HG03060 (cell line): ENCODE measurements at regions not wholly inside any gene's neighbourhood (a gene's known extent, or its start where the extent isn't known, plus 50 kb on each side); places are given as distances from the start of the nearest gene placed in this dataset.
A peak's percentile ranks its signal among the peaks of the same experiment; 100 is the strongest.
"Not testable (repeated sequence)": the region's sequence is repeated elsewhere in the genome, so short reads cannot be mapped to it uniquely, and the experiment has no call there.

Source experiments
- ATAC-seq: cut with Tn5 transposase; IDR thresholded peaks from one replicate; pipeline ENCODE4 v1.9.1; 2021; ENCODE audit warnings: low read depth, moderate number of reproducible peaks; ENCODE audit not compliant: unreplicated experiment

GRCh38 chr4:12146339-12146738 is 717.6 kb upstream of the HS3ST1 start:
- ATAC-seq, result no peak

DNA sequence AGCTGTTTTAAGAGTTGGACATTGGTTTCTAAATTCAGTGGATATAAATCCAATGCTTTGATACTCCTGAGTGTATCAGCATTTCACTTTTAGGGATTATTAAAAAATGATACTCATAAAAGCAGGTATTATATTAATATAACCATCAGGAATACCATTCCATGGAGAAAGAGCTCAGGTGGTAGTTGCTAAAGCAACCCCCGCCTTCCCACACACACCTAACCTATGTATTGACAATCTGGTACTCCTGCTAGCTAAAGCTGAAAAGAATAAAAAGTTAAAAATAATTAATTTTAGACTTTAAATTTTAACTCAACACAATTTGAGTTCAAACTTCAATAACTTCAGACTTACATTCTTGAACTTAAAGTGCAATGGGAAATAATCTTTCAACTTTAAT is 717.1 kb upstream of the HS3ST1 start:
- no peak for ATAC-seq

DNA sequence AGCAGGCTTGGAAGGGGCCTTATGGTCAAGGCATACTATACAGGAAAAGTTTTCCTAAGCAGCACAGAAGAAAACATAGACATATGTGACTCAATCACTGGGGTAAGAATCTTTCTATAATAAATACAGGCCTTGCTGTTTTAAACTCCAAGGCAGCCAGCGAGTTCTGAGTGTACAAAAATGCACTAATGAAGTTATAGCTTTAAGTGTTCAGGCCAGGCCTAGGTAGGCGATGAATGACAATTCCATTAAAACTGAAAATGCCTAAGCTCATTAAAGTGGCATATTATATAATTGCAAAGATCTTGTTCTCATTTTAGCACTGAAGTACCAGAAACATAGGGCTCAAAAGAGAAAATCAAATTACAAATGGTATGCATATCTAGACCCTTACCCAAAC is 716.4 kb upstream of the HS3ST1 start:
- no peak for ATAC-seq

GRCh38 chr4:12144051-12144450 is 715.4 kb upstream of the HS3ST1 start:
- ATAC-seq, result no peak

- no peak for ATAC-seq
Measured at GRCh38 chr4:12140864-12141263, 712.2 kb upstream of the HS3ST1 start.

DNA sequence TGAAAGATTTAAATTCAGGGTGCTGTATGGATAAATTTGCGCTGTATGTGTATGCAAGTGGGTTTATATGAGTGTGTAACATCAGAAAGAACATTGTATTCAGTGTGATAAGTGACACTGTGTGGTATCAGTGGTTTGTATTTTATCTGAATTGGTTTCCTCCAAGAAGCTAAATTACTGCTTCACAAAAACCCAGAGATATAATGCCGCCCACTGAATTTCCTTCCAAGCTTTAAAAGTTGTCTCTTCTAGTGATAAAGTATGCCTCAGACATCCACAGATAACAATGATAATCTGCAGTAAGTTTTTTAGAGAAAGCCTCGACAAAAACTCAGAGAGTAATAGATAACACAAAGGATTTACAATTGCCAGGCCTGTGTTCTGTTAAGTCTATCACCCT is 710.6 kb upstream of the HS3ST1 start:
- ATAC-seq, result no peak

- ATAC-seq, result no peak
Measured at GRCh38 chr4:12138488-12138887, 709.8 kb upstream of the HS3ST1 start.

DNA sequence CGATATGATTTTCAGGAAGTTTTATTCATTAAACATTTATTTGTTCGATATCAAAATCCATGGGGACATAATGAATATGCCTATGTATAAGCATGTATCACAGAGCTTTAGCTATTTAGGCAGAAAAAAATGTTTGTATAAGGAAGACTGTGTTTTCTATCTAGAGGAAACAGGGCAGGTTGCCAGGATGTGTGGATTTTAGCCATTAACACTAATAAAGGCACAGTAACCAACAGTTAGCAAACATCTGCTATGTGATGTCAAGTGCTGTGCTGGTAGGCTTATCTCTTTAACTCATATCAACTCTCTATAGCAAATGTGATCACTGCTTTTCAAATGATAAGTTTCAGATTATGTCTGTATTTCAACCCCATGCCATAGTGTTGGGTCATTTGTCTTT is 708.9 kb upstream of the HS3ST1 start:
- ATAC-seq, result no peak

DNA sequence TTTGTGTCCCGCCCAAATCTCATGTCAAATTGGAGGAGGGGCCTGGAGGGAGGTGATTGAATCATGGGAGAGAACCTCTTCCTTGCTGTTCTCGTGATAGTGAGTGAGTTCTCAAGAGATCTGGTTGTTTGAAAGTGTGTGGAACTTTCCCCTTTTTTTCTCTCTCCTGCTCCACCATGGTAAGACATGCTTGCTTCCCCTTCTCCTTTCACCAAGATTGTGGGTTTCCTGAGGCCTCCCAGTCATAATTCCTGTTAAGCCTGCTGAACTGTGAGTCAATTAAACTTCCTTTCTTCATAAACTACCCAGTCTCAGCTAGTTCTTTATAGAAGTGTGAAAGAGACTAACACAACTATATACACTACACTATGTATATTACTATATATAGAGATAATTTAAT is 697.8 kb upstream of the HS3ST1 start:
- no peak for ATAC-seq

DNA sequence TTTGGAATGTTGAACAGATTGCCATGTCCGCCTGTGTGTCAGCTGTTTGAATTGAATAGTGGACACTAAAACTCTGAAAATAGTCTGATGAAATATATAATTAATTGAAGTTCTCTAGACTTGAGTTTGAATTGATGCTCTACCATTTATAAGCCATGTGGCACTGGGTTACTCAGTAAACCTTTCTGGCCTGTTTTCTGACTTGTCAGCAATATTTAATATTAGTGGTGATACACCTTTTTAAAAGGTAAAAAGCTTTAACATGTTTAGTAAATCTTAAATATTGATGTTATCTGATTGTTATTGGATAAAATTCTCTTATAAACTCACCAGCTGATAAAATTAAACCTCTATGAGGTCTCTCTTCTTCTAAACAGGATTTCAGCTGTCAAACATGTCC is 695.4 kb upstream of the HS3ST1 start:
- no peak for ATAC-seq

DNA sequence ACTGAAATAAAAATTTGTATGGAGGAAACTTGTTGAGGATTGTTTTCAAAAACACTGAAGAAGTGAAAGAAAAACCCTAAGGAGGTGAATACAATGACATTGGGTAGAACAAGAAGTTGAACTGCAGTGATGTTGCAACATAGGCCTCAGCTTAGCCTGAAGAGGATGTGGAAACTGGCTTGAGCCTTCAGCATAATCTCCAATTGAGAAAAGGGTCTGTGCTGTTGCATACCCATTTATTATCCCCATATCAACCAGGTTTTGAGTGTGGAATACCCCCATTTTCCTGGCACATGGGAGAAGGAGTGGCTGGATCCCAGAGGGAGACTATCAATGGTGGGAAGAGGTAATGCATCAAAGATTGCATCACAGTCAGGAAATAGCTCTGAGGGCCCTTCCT is 695.0 kb upstream of the HS3ST1 start:
- ATAC-seq, result no peak

- no peak for ATAC-seq
Measured at GRCh38 chr4:12122316-12122715, 693.6 kb upstream of the HS3ST1 start.

DNA sequence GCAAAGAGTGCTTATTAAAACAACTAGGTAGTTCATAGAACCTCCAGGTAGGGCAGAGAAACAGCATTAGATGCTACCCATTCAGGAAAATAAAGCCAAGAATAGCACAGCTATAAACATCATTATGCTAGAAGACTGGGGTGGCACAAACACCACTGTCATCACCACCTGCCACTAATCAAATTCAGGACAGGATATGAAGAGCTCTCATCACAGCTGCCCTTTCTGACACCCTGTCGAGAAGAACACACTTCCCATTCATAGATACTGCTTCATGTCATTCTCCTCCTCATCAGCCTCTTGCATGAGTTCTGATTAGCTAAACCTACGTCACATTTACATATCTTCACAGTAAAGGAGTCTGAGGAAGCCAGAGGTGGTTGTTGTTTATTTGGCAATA is 692.3 kb upstream of the HS3ST1 start:
- no peak for ATAC-seq

- peak; percentile 91 for ATAC-seq
Measured at GRCh38 chr4:12118651-12119213, 690.0 kb upstream of the HS3ST1 start.

DNA sequence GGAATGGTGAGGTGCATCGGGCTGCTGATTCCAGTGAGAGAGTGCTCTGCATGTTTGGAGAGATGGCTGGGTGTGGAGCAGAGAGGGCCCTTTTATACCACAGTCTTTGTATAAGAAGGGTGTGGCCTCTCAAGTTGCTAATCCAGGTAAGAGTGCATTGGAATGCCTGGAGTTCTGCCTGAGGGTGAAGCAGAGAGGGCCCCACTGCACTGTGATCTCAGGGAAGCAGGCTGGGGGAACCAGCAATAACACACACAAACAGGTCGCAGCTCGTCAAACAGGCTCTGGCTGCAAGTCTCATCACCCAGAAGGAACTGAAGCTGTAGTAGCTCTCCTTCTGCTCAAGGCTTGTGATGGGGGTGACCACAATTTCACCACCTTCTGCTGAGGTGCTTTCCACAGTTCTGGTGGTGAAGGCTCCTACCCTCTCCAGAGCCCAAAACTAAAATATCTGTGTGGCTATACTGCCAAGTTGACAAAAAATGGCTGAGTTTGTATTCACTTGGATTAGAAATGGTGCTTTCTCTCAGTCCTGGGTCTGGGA is 687.4 kb upstream of the HS3ST1 start:
- ATAC-seq, result no peak

GRCh38 chr4:12110627-12111026 is 681.9 kb upstream of the HS3ST1 start:
- no peak for ATAC-seq

DNA sequence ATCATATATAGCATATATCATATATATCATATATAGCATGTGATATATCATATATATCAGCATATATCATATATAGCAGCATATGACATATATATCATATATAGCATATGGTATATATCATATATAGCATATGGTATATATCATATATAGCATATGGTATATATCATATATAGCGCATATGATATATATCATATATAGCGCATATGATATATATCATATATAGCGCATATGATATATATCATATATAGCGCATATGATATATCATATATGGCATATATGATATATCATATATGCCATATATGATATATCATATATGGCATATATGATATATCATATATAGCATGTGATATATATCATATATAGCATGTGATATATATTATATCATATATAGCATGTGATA is 680.4 kb upstream of the HS3ST1 start:
- ATAC-seq, result not testable (repeated sequence)

GRCh38 chr4:12105519-12105918 is 676.8 kb upstream of the HS3ST1 start:
- no peak for ATAC-seq

- ATAC-seq, result not testable (repeated sequence)
Measured at GRCh38 chr4:12089920-12090319, 661.2 kb upstream of the HS3ST1 start.

DNA sequence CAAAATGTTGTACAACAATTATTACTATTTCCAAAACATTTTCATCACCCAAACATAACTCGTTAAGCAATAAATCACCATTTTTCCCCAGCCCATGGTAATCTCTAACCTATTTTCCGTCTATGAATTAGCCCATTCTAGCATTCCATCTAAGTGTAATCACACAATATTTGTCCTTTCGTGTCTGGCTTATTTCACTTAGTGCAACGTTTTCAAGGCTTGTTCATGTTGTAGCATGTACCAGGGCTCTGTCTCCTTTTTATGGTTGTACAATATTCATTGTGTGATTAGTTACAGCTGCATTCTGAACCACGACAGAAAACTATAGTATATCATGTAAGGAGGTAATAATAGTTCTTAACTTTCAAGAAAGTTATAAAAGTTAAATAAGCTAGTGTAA is 656.0 kb upstream of the HS3ST1 start:
- no peak for ATAC-seq

GRCh38 chr4:12071316-12071715 is 642.6 kb upstream of the HS3ST1 start:
- no peak for ATAC-seq

DNA sequence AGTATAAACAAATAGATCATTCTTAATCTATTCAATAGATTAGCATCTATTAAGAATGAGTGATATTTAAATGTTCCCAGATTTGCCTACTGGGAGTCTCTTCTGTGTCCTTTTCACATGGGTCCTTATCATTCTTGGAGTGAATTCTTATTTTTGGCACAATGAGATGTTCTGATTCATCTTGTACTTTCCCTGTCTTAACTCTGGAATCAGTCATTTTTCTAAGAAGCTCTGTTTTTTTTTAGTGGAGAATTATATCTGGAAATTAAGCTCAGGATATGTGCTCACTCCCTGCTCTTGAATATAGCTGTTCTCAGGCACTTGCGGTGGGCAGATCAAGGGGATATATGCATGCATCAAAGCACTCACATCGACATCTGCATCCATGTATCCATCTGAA is 625.3 kb upstream of the HS3ST1 start:
- no peak for ATAC-seq

- ATAC-seq, result no peak
Measured at GRCh38 chr4:12053556-12053955, 624.9 kb upstream of the HS3ST1 start.
